Endothelial cell of umbilical vein (primary cell): ENCODE measurements at regions not wholly inside any gene's neighbourhood (a gene's known extent, or its start where the extent isn't known, plus 50 kb on each side); places are given as distances from the start of the nearest gene placed in this dataset.
"Not testable (repeated sequence)": the region's sequence is repeated elsewhere in the genome, so short reads cannot be mapped to it uniquely, and the experiment has no call there.

Experiments used
- EZH2 ChIP-seq: IDR thresholded peaks from 2 replicates; pipeline ENCODE4 v1.6.1; 2012; ENCODE audit warnings: borderline replicate concordance, low read depth, mild to moderate bottlenecking, moderate library complexity, low read length, inconsistent platforms; ENCODE audit not compliant: severe bottlenecking
- POLR2A ChIP-seq: IDR thresholded peaks from 2 replicates; pipeline ENCODE4 v1.6.1; 2012; ENCODE audit warnings: low read depth, mild to moderate bottlenecking, control low read depth, low read length
- TF ChIP-seq, protein P1 (sequence below), 2 donors: IDR thresholded peaks; 1 replicate in 1 of 2; 2 replicates in 1 of 2; pipeline ENCODE4 v1.5.1; 2011; ENCODE audit warnings: low read length in 2 of 2, mild to moderate bottlenecking in 2 of 2, moderate library complexity in 2 of 2, control low read depth in 1 of 2, inconsistent platforms in 1 of 2, low read depth in 1 of 2; ENCODE audit not compliant: insufficient read depth in 1 of 2; ENCODE audit errors: extremely low read depth in 1 of 2

GRCh38 chr3:154810017-154810416 is 270.1 kb upstream of the MME start:
- not testable (repeated sequence) for TF ChIP-seq POLR2A, EZH2
- TF ChIP-seq, protein P1, sequence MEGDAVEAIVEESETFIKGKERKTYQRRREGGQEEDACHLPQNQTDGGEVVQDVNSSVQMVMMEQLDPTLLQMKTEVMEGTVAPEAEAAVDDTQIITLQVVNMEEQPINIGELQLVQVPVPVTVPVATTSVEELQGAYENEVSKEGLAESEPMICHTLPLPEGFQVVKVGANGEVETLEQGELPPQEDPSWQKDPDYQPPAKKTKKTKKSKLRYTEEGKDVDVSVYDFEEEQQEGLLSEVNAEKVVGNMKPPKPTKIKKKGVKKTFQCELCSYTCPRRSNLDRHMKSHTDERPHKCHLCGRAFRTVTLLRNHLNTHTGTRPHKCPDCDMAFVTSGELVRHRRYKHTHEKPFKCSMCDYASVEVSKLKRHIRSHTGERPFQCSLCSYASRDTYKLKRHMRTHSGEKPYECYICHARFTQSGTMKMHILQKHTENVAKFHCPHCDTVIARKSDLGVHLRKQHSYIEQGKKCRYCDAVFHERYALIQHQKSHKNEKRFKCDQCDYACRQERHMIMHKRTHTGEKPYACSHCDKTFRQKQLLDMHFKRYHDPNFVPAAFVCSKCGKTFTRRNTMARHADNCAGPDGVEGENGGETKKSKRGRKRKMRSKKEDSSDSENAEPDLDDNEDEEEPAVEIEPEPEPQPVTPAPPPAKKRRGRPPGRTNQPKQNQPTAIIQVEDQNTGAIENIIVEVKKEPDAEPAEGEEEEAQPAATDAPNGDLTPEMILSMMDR (IDR thresholded peaks at IDR 0.05; ENCODE audit: extremely low read depth in 1 of 2, insufficient read depth in 1 of 2, low read depth in 1 of 2, low read length in 2 of 2) = not testable (repeated sequence)
